ENCODE measurements at regions not wholly inside any gene's neighbourhood (a gene's known extent, or its start where the extent isn't known, plus 50 kb on each side); places are given as distances from the start of the nearest gene placed in this dataset.

- no peak for DNase-seq (ENCODE audit: low spot score)
Measured at GRCh38 chr13:74043237-74043636, 91.0 kb downstream of the KLF12 start.

DNA sequence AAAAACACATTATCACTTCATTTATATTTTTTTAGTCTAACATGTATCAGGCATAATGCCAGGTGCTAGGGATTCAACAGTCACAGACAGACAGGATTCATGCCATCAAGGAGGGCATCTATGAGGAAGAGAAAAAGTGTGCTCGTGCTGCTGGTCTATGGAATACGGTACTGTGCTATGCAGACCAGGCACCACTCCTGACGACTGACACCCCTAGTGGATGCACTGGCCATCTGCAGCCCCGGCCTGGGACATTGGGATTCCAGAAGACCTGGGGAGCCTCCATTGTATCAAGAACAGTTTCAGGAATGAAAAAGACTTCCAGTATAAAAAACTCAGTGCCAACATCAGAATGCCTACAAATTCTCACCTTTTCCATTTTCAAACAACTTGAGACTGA lies 94.0 kb downstream of the KLF12 start:
- peak; percentile 9 for DNase-seq (ENCODE audit: low spot score)

GRCh38 chr13:74039667-74040066 lies 94.5 kb downstream of the KLF12 start:
- DNase-seq (ENCODE audit: low spot score): no peak

DNA sequence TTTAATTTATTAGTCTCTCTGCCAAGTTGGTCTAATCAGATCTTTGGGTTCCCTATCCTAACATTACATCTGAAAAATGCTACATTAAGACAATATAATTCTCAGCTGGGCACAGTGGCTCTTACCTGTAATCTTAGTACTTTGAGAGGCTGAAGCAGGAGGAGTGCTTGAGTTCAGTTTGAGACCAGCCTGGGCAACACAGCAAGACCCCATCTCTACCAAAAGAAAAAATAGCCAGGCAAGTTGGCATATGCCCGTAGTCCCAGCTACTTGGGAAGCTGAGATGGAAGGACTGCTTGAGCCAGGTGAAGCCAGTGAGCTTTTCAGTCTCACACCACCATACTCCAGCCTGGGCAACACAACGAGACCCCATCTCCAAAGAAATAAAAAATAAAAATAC lies 95.0 kb downstream of the KLF12 start:
- no peak for DNase-seq (ENCODE audit: low spot score)

- DNase-seq (ENCODE audit: low spot score): no peak
Measured at GRCh38 chr13:74037762-74038161, 96.4 kb downstream of the KLF12 start.

DNA sequence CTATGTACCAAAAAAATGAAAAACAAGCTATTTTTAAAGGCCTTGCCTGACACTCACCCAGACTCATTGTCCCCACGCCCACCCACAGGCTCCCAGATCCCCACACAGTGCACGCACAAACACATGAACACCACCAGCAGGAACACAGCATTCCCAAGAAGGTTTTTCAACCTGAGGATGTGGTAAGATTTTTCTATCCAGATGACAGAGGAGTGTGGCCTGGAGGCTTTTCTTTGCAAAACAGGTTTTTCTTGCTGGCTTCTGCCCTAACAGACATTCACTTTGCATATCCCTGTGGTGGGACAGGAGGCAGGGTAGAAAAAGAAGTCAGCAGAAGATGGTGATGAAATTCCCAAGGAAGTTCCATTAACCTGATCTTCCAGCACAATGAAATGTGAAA lies 97.8 kb downstream of the KLF12 start:
- no peak for DNase-seq (ENCODE audit: low spot score)

DNA sequence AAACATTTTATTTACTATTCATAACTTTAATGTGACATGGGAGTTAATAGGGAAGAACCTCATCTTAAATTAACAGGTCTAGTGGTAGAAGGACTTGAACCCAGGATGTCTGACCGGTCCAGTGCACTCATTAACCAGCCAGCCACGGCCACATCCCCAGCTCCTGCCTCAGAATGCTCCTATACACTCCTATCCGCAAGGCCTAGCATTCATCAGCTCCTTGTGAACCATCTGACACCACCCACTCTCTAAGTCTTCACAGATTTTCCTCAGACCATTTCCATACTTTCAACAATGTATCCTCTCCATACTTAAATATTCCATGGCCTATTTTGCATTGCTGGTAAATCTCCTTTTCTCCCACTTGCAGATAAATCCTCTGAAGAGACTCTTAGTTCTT lies 98.3 kb downstream of the KLF12 start:
- DNase-seq (ENCODE audit: low spot score): no peak

GRCh38 chr13:74032325-74032724 lies 101.9 kb downstream of the KLF12 start:
- no peak for DNase-seq (ENCODE audit: low spot score)

- DNase-seq (ENCODE audit: low spot score): no peak
Measured at GRCh38 chr13:74027161-74027779, 106.9 kb downstream of the KLF12 start.

DNA sequence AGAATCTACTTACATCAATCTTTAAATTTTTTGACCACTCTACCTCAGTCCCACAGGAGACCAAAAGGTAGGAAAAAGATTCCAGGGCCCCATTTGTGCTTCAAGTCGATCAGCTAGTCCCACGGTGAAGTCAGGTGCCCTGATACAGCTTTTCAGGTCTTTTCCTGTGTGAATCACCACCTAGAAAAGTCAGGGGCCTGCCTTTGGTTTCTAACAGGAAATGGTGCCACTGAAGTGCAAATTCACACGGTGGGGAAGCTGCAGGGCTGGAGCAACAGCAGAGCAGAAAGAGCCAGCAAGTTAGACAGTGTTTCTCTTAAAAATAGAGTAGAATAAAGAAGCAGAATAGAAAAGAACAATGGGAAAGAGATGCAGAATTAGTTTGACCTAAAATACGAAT lies 107.5 kb downstream of the KLF12 start:
- no peak for DNase-seq (ENCODE audit: low spot score)

- no peak for DNase-seq (ENCODE audit: low spot score)
Measured at GRCh38 chr13:74025369-74025768, 108.8 kb downstream of the KLF12 start.

- DNase-seq (ENCODE audit: low spot score): no peak
Measured at GRCh38 chr13:74024856-74025255, 109.3 kb downstream of the KLF12 start.

GRCh38 chr13:74024314-74024713 lies 109.9 kb downstream of the KLF12 start:
- no peak for DNase-seq (ENCODE audit: low spot score)

DNA sequence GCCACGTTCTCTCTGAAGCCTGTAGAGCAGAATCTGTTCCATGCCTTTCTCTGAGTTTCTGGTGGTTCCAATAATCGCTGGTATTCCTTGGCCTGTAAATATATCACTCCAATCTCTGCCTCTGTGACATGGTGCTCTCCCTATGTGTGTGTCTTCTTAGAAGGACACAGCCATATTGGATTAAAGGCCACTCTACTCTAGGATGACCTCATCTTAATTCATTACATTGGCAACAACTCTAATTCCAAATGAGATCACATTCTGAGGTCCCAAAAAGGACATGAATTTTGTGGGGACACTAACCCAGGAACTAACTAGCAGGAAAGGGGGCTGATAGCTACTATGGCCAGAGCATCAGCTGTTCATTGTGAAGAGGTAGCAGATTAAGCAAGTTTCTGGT lies 110.7 kb downstream of the KLF12 start:
- no peak for DNase-seq (ENCODE audit: low spot score)

- no peak for DNase-seq (ENCODE audit: low spot score)
Measured at GRCh38 chr13:74021505-74021904, 112.7 kb downstream of the KLF12 start.

DNA sequence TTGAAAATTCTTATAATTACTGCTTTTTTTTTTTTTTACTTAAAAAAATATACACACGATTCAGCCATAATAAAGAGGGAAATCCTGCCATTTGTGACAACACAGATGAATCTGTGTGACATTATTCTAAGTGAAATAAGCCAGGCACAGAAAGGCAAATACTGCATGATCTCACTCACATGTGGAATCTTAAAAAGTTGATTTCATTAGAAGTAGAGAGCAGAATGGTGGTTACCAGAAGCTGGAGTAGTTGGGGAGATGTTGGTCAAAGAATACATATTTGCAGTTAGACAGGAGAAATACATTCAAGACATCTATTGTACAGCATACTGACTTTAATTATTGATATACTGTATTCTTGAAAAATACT lies 116.2 kb downstream of the KLF12 start:
- no peak for DNase-seq (ENCODE audit: low spot score)

DNA sequence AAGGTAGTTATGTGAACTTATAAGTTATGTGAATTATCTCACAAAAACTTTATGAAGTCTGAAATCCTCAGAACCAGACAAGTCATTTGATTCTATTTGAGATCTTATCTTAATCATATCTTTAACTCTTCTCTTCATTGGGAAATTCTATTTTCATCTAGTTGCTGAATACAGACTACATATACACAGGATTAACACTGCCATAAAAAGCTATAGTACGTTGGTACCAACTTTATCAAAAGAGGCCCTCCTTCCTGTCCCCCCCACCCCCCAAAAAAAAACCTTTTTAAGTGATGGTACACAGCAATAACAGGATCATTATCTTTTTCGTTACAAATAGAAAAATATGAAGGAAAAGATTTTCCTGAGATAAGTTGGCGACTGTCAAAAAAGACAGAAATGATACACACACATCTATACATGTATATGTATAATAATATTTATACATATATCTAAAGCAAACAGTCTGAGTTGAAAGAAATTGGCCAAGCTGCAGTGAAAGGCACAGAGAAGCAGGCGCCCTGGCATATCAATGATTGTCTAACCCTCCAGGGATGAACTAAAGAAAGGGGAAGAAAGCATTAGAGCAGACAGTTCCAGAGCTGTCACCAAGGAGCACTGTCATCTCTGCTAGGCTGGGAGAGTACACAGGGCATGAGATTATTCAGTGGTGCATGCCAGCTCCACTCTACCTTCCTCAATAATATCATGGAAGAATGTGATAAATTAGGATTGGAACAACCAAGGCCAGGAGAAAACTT lies 116.7 kb downstream of the KLF12 start:
- no peak for DNase-seq (ENCODE audit: low spot score)

- no peak for DNase-seq (ENCODE audit: low spot score)
Measured at GRCh38 chr13:74015137-74015536, 119.1 kb downstream of the KLF12 start.

DNA sequence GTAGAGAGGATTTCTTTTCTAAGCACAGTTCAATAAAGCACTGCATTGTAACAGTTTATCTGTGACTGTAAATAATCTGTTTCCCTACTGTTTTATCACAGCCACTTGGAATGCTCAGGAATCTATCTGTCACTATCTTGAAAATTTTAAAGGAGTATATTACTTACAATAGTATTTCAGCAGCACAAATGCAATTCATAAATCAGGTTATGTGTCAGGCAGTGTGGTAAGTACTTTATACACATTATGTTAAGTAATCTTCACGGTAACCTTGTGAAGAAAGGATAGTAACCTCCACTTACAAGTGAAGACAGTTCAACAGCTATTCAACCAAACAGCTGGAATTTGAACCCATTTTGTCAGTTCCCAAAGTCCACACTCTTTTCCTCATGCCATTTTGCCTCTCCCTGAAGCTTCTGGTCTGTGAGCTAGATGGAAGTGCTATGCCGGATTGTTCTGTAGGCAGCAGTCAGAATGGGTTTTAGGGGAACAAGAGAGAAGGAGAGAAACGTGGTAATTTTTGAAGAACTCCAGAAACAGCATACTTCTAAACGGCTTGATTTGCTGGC lies 125.0 kb downstream of the KLF12 start:
- no peak for DNase-seq (ENCODE audit: low spot score)

DNA sequence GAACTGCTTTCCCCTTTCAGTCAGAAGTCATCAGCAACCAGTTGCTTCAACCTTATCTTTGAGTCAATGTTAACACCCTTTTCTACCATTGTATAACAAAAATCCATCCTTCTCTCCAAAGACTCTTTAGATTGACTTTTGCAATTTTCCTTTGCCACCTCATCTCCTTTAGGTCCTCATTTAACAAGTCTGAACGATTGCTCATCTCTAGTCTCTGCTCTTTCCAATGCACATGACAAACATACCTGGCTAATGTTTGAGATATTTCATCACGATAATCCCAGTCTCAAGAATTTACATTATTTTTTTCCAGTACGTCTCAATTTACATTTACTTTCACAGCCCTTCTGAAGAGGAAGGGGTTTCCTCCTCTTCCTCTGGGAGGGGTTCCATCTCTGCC lies 127.5 kb downstream of the KLF12 start:
- no peak for DNase-seq (ENCODE audit: low spot score)

GRCh38 chr13:74005320-74006157 lies 128.7 kb downstream of the KLF12 start:
- DNase-seq (ENCODE audit: low spot score): no peak

DNA sequence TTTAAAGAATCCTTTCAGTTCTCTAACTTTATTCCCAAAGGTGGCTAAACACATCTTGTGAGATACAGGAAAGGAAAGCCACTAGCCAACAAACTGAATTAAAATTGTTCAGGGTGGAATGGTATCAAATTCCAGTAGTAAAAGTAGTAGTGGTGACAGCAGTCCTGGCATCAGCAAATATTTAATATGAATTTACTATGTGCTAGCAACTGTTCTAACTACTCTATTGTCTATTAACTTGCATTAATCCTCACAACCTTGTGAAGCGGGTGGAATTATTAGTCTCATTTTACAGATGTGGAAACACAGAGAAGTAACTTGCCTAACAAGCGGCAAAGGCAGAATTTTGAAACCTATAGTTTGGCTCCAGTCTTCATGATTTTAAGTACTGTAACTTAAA lies 130.1 kb downstream of the KLF12 start:
- no peak for DNase-seq (ENCODE audit: low spot score)

DNA sequence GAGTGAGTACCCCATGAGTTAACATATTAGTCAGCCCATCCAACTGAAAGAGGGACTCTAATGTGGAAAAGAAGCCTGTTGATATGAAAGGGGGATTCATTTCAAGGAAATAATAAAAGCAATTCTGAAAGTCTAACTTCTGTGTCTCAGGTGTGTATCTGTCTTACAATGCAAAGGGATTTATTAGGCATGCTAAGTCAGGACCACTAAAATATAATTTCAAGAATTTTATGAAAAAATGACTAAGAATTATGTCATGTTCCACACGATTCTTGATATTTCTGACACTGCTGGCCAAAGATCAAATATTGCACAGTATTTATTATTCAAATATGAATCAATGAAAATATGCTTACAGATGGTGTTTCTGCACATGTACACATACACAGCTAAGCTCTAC lies 130.8 kb downstream of the KLF12 start:
- DNase-seq (ENCODE audit: low spot score): no peak

All from GM03348 (cell line).